T-cell (primary cell): ENCODE measurements at regions not wholly inside any gene's neighbourhood (a gene's known extent, or its start where the extent isn't known, plus 50 kb on each side); places are given as distances from the start of the nearest gene placed in this dataset.

Experiments used
- ATAC-seq, 4 experiments: fragments of 200-7000 bp in 3 of 4; fragments of 150-1000 bp in 1 of 4; cut with Tn5 transposase; replicated peaks in 1 of 4; 1 replicate in 3 of 4; 2 replicates in 1 of 4; pipeline ENCODE4 v1.10.0; 2021; ENCODE audit warnings: moderate library complexity in 3 of 4, mild to moderate bottlenecking in 2 of 4, moderate number of reproducible peaks in 1 of 4
- CTCF ChIA-PET, 2 donors: fragments of 300-600 bp; sonication (Branson Sonifier 250); formaldehyde crosslinking; loops; one replicate each; lab custom pipeline; 2022; ENCODE audit warnings: antibody characterized with exemption in 2 of 2; lab: Charles Lee
- POLR2A ChIA-PET, 2 donors: fragments of 300-600 bp; sonication (Branson Sonifier 250); formaldehyde crosslinking; loops; one replicate each; lab custom pipeline; 2022; ENCODE audit warnings: antibody characterized with exemption in 2 of 2; lab: Charles Lee
- DNase-seq, 35 experiments: peaks; one replicate each; pipeline versions ENCODE4 v3.0.0 to v3.0.0-alpha.2; 2013 to 2023
- H3K27ac ChIP-seq: one replicate; pipeline ENCODE4 v1.5.1; 2013; ENCODE audit warnings: low read length
- H3K27me3 ChIP-seq, 2 experiments: replicated peaks in 1 of 2; 1 replicate in 1 of 2; 2 replicates in 1 of 2; pipeline versions ENCODE4 v1.6.1 to v1.7.0; 2013; ENCODE audit warnings: low read length in 1 of 2, mixed read lengths in 1 of 2; ENCODE audit not compliant: control insufficient read depth in 2 of 2, insufficient read depth in 2 of 2; ENCODE audit errors: extremely low read depth in 1 of 2
- H3K36me3 ChIP-seq, 2 donors: 1 replicate in 1 of 2; 2 replicates in 1 of 2; pipeline versions ENCODE4 v1.6.1 to v1.7.0; 2013; ENCODE audit warnings: low read length in 1 of 2; ENCODE audit not compliant: control insufficient read depth in 2 of 2, insufficient read depth in 1 of 2; ENCODE audit errors: extremely low read depth in 1 of 2
- H3K4me1 ChIP-seq, 2 experiments: 1 replicate in 1 of 2; 2 replicates in 1 of 2; pipeline versions ENCODE4 v1.6.1 to v1.7.0; 2013; ENCODE audit warnings: low read length in 2 of 2, mixed read lengths in 1 of 2; ENCODE audit not compliant: insufficient read depth in 2 of 2, control insufficient read depth in 1 of 2; ENCODE audit errors: extremely low read depth in 1 of 2
- H3K4me3 ChIP-seq, 2 donors: 1 replicate in 1 of 2; 2 replicates in 1 of 2; pipeline versions ENCODE4 v1.5.1 to v1.7.0; 2013; ENCODE audit warnings: mild to moderate bottlenecking in 2 of 2, low read length in 1 of 2, moderate library complexity in 1 of 2; ENCODE audit not compliant: control insufficient read depth in 1 of 2; ENCODE audit errors: extremely low read depth in 1 of 2
- H3K9me3 ChIP-seq: 2 replicates; pipeline ENCODE4 v1.7.0; 2013
- H3K27ac Mint-ChIP-seq, 2 donors: one replicate each; pipeline ENCODE4 v1.8.0; 2020 to 2021; ENCODE audit warnings: mild to moderate bottlenecking in 2 of 2, mixed read lengths in 2 of 2
- H3K27me3 Mint-ChIP-seq, 2 donors: one replicate each; pipeline ENCODE4 v1.8.0; 2021 to 2022; ENCODE audit warnings: mixed read lengths in 2 of 2
- H3K36me3 Mint-ChIP-seq: one replicate; pipeline ENCODE4 v1.8.0; 2021; ENCODE audit warnings: mixed read lengths
- H3K4me1 Mint-ChIP-seq, 3 donors: one replicate each; pipeline ENCODE4 v1.8.0; 2020 to 2022; ENCODE audit warnings: mixed read lengths in 3 of 3, mild to moderate bottlenecking in 1 of 3
- H3K4me3 Mint-ChIP-seq, 3 donors: one replicate each; pipeline ENCODE4 v1.8.0; 2020 to 2022; ENCODE audit warnings: mild to moderate bottlenecking in 3 of 3, mixed read lengths in 3 of 3, moderate library complexity in 3 of 3
- H3K9me3 Mint-ChIP-seq, 3 donors: one replicate each; pipeline ENCODE4 v1.8.0; 2020 to 2022; ENCODE audit warnings: mixed read lengths in 3 of 3
- WGBS: methylation state at CpG from one replicate; pipeline ENCODE4 v1.1.5; 2013; ENCODE audit warnings: missing lambda C conversion rate; ENCODE audit not compliant: insufficient coverage; 5-methylcytosine and 5-hydroxymethylcytosine counted together

- Histone ChIP-seq H3K4me1 (no peaks in the 10 kb centered on the region), H3K9me3 (no peaks in the 10 kb centered on the region), H3K36me3 (no peaks in the 10 kb centered on the region), H3K4me3 (no peak overlapping the region), H3K27ac (no peak overlapping the region), H3K27me3 (no peaks in the 10 kb centered on the region)
- 80% methylated on average over 7 of the region's 7 CpGs for WGBS
- DNase-seq, result no peak
- ChIA-PET CTCF (interaction anchor here in 1 of 2 donors (0.6 kb wide), 1 partner anchor 374 kb away, joined by 3 read pairs; no protein-coding TSS in a partner anchor), POLR2A (no interaction called here)
- Mint-ChIP-seq H3K27ac (no peak overlapping the region), H3K27me3 (peaks cover 7 to 11% of the 10 kb centered on the region in 2 donors), H3K9me3 (peaks cover 0 to 7% (median 6%) of the 10 kb centered on the region in 3 donors), H3K4me1 (no peaks in the 10 kb centered on the region), H3K4me3 (no peak overlapping the region), H3K36me3 (no peaks in the 10 kb centered on the region)
- ATAC-seq, result no peak
Observed at GRCh38 chr2:191488135-191488534, 189.8 kb upstream of the NABP1 start.

- POLR2A ChIA-PET, result interaction anchor here in 1 of 2 donors (0.6 kb wide), 1 partner anchor 324 kb away, joined by 4 read pairs; no protein-coding TSS in a partner anchor
- CTCF ChIA-PET, result interaction anchor here in 1 of 2 donors (0.8 kb wide), 1 partner anchor 324 kb away, joined by 3 read pairs; no protein-coding TSS in a partner anchor
Observed at GRCh38 chr2:191489177-191489576, 188.8 kb upstream of the NABP1 start.

DNA sequence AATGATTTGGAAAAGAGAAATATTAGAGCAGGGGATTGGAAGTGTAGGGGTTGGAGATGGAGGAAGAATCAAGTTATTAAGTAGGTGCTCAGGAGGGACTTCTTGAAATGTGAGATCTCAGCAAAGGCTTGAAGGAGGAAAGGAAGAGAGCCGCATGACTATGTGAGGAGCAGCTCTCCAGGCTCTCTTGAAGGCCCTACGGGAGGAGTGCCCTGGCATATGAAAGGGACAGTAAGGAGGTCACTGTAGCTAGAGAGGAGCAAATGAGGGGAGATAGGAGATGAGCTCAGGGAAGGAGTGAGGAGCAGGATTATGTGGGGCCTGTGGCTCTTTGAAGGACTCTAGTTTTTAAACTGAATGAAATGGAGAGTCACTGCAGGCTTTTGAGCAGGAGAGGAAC is 181.1 kb upstream of the NABP1 start:
- WGBS, result 100% methylated on average over 2 of the region's 2 CpGs
- Histone ChIP-seq H3K4me3 (no peak overlapping the region), H3K9me3 (no peaks in the 10 kb centered on the region), H3K4me1 (no peaks in the 10 kb centered on the region), H3K27ac (no peak overlapping the region), H3K27me3 (peaks cover 0 to 9% of the 10 kb centered on the region in 2 experiments), H3K36me3 (no peaks in the 10 kb centered on the region)
- Mint-ChIP-seq H3K27me3 (peaks cover 14 to 26% of the 10 kb centered on the region in 2 donors), H3K4me3 (no peak overlapping the region), H3K9me3 (no peaks in the 10 kb centered on the region), H3K36me3 (no peaks in the 10 kb centered on the region), H3K27ac (no peak overlapping the region), H3K4me1 (no peaks in the 10 kb centered on the region)
- DNase-seq (no peak), ATAC-seq (no peak)
- CTCF ChIA-PET, result no interaction called here
- POLR2A ChIA-PET, result no interaction called here

More at GRCh38 chr2:191489177-191489576, 188.8 kb upstream of the NABP1 start:
- H3K36me3 ChIP-seq, result no peaks in the 10 kb centered on the region
- Mint-ChIP-seq H3K27ac (no peak overlapping the region), H3K9me3 (no peaks in the 10 kb centered on the region), H3K36me3 (no peaks in the 10 kb centered on the region), H3K27me3 (peaks cover 10 to 20% of the 10 kb centered on the region in 2 donors), H3K4me1 (no peaks in the 10 kb centered on the region), H3K4me3 (no peak overlapping the region)
- no peak overlapping the region for H3K27ac ChIP-seq
- WGBS, result no CpG with 5 or more reads among the region's 2 CpGs
- ATAC-seq (no peak), DNase-seq (no peak)
- H3K4me1 ChIP-seq, result no peaks in the 10 kb centered on the region
- peaks cover 0 to 3% of the 10 kb centered on the region in 2 experiments for H3K27me3 ChIP-seq
- no peaks in the 10 kb centered on the region for H3K9me3 ChIP-seq
- no peak overlapping the region for H3K4me3 ChIP-seq

DNA sequence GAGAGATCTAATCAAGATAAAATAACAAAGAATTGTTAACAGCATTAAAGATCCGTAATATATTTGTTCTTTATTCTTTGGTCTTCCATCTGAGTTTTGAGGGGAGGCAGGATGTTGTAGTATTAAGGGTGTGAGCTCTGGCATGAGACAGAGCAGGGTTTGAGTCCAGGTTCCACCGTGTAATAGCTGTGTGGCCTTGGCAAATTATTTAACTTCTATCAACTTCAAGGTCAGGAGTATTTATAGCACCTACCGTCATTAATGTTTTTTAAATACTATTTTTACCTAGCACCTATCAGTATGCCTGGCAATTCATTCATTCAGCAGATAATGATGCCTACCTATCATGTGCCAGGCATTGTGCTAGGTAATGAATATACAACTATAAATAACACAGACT is 180.1 kb upstream of the NABP1 start:
- POLR2A ChIA-PET, result interaction anchor here in 1 of 2 donors (0.6 kb wide), 1 partner anchor 584 kb away, joined by 3 read pairs; no protein-coding TSS in a partner anchor
- Mint-ChIP-seq H3K36me3 (no peaks in the 10 kb centered on the region), H3K27ac (no peak overlapping the region), H3K4me3 (no peak overlapping the region), H3K9me3 (no peaks in the 10 kb centered on the region), H3K4me1 (no peaks in the 10 kb centered on the region), H3K27me3 (peaks cover 14 to 26% of the 10 kb centered on the region in 2 donors)
- ATAC-seq, result no peak
- whole genome bisulfite sequencing, result no CpG with 5 or more reads among the region's 3 CpGs
- Histone ChIP-seq H3K36me3 (no peaks in the 10 kb centered on the region), H3K9me3 (no peaks in the 10 kb centered on the region), H3K4me1 (no peaks in the 10 kb centered on the region), H3K4me3 (no peak overlapping the region), H3K27me3 (peaks cover 0 to 9% of the 10 kb centered on the region in 2 experiments), H3K27ac (no peak overlapping the region)
- CTCF ChIA-PET, result no interaction called here
- DNase-seq, result no peak

GRCh38 chr2:191499050-191499449 is 178.9 kb upstream of the NABP1 start:
- Mint-ChIP-seq H3K9me3 (no peaks in the 10 kb centered on the region), H3K27ac (no peak overlapping the region), H3K4me3 (no peak overlapping the region), H3K36me3 (no peaks in the 10 kb centered on the region), H3K4me1 (no peaks in the 10 kb centered on the region), H3K27me3 (peaks cover 10 to 22% of the 10 kb centered on the region in 2 donors)
- Histone ChIP-seq H3K4me1 (no peaks in the 10 kb centered on the region), H3K4me3 (no peak overlapping the region), H3K27ac (no peak overlapping the region), H3K9me3 (no peaks in the 10 kb centered on the region), H3K27me3 (peaks cover 0 to 9% of the 10 kb centered on the region in 2 experiments), H3K36me3 (no peaks in the 10 kb centered on the region)
- WGBS, result 60% methylated on average over 1 of the region's 5 CpGs
- no peak for ATAC-seq
- CTCF ChIA-PET, result no interaction called here
- no peak for DNase-seq
- POLR2A ChIA-PET, result no interaction called here

DNA sequence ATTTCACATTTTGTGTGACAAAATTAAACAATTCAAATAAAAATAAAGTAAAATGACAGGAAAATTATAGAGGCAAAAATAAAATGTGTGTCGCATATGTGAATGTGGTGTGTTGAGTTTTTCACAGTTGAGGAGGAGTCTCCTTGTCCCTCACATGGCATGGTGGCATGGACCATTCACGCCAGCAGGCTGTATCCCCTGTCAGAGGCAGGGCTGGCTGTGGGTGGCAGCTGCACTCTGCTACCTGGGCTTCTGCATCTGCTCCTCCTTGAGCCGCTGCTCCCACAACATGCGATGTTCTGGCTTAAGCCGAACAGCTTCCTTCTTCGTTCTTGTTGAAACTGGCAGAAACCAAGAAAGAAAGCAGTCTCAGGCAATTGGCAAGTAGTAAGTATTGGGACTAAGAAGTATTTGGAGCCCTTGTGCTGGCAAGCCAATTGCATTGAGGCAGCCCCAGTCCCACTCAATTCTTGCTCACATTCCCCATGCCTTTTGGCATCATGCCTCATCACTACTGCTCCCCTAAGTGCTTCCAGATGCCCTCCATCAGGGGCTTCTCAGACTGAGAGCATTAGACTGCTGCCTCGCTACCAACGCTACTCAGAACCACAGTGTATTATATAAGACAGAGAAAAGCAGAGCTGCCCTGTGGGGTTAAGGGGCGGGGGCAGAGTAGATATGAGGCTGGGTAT is 177.9 kb upstream of the NABP1 start:
- H3K4me1 ChIP-seq, result no peaks in the 10 kb centered on the region
- ChIA-PET CTCF (no interaction called here), POLR2A (interaction anchor here in 1 of 2 donors (0.6 kb wide), 1 partner anchor 300 kb away, joined by 7 read pairs; no protein-coding TSS in a partner anchor)
- H3K4me3 Mint-ChIP-seq, result no peak overlapping the region
- no peak for ATAC-seq
- no peaks in the 10 kb centered on the region for H3K9me3 ChIP-seq
- WGBS, result 89% methylated on average over 7 of the region's 9 CpGs
- no peaks in the 10 kb centered on the region for H3K4me1 Mint-ChIP-seq
- peaks cover 15 to 17% of the 10 kb centered on the region in 2 donors for H3K27me3 Mint-ChIP-seq
- no peak overlapping the region for H3K27ac ChIP-seq
- H3K27me3 ChIP-seq, result peaks cover 0 to 12% of the 10 kb centered on the region in 2 experiments
- H3K36me3 ChIP-seq, result no peaks in the 10 kb centered on the region
- H3K4me3 ChIP-seq, result no peak overlapping the region
- H3K27ac Mint-ChIP-seq, result no peak overlapping the region
- DNase-seq, result no peak
- no peaks in the 10 kb centered on the region for H3K36me3 Mint-ChIP-seq
- no peaks in the 10 kb centered on the region for H3K9me3 Mint-ChIP-seq
